IgD-negative memory B cell (primary cell): ENCODE measurements at regions not wholly inside any gene's neighbourhood (a gene's known extent, or its start where the extent isn't known, plus 50 kb on each side); places are given as distances from the start of the nearest gene placed in this dataset.

ENCODE experiments used
- H3K27ac Mint-ChIP-seq, 3 donors: one replicate each; pipeline ENCODE4 v1.8.0; 2020 to 2022; ENCODE audit warnings: mild to moderate bottlenecking in 3 of 3, mixed read lengths in 3 of 3, moderate library complexity in 1 of 3
- H3K27me3 Mint-ChIP-seq: one replicate; pipeline ENCODE4 v1.8.0; 2021; ENCODE audit warnings: mixed read lengths
- H3K36me3 Mint-ChIP-seq: one replicate; pipeline ENCODE4 v1.8.0; 2020; ENCODE audit warnings: mild to moderate bottlenecking, mixed read lengths
- H3K4me1 Mint-ChIP-seq, 3 donors: one replicate each; pipeline ENCODE4 v1.8.0; 2020 to 2022; ENCODE audit warnings: mixed read lengths in 3 of 3, mild to moderate bottlenecking in 1 of 3
- H3K4me3 Mint-ChIP-seq, 4 donors: one replicate each; pipeline ENCODE4 v1.8.0; 2020 to 2022; ENCODE audit warnings: mild to moderate bottlenecking in 4 of 4, mixed read lengths in 4 of 4, moderate library complexity in 3 of 4
- H3K9me3 Mint-ChIP-seq, 3 donors: one replicate each; pipeline ENCODE4 v1.8.0; 2020 to 2021; ENCODE audit warnings: mixed read lengths in 3 of 3, mild to moderate bottlenecking in 1 of 3

- H3K4me1 Mint-ChIP-seq = peaks cover 0 to 1% (median 0%) of the 10 kb centered on the region in 3 donors
- H3K36me3 Mint-ChIP-seq = no peaks in the 10 kb centered on the region
- H3K9me3 Mint-ChIP-seq = peaks cover 0 to 5% (median 3%) of the 10 kb centered on the region in 3 donors
- no peaks in the 10 kb centered on the region for H3K27me3 Mint-ChIP-seq
- H3K4me3 Mint-ChIP-seq = no peak overlapping the region
- H3K27ac Mint-ChIP-seq = no peak overlapping the region
Observed at GRCh38 chr3:7793786-7794185, 707.8 kb upstream of the LMCD1 start.

DNA sequence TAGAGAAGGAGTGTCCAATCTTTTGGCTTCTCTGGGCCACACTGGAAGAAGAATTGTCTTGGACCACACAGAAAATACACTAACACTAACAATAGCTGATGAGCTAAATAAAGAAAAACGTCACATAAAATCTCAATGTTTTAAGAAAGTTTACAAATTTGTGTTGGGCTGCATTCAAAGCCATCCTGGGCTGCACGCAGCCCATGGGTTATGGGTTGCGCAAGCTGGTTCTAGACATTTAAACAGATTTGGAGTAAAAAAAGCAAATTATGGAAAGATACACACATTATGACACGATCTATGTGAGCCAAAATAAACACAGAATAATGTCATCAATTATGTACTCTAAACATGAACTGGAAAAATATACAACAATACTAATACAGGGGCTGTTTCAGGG, 703.3 kb upstream of the LMCD1 start:
- Mint-ChIP-seq H3K27ac (no peak overlapping the region), H3K9me3 (peaks cover 3 to 10% (median 4%) of the 10 kb centered on the region in 3 donors), H3K4me1 (peaks cover 0 to 1% (median 0%) of the 10 kb centered on the region in 3 donors), H3K4me3 (no peak overlapping the region), H3K36me3 (no peaks in the 10 kb centered on the region), H3K27me3 (no peaks in the 10 kb centered on the region)

- Mint-ChIP-seq H3K36me3 (no peaks in the 10 kb centered on the region), H3K4me3 (no peak overlapping the region), H3K4me1 (peaks cover 0 to 1% (median 0%) of the 10 kb centered on the region in 3 donors), H3K27me3 (no peaks in the 10 kb centered on the region), H3K27ac (no peak overlapping the region), H3K9me3 (peaks cover 3 to 10% (median 10%) of the 10 kb centered on the region in 3 donors)
Observed at GRCh38 chr3:7800006-7800780, 701.4 kb upstream of the LMCD1 start.

DNA sequence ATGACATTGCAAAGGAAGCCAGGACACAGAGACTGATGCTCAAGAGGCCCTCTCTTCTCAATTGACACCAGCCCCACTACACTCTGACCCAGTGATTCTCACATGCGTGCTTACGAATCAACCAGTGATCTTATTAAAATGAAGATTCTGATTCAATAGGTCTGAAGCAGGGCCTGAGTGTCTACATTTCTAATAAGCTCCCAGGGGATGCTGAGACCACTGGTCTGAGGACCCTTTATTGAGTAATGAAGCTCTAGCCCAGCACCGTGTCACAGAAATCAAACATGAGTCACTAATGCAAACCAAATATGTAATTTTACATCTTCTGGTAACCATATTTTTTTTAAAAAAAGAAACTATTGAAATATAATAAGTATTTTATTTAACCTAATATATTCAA, 689.1 kb upstream of the LMCD1 start:
- Mint-ChIP-seq H3K27ac (no peak overlapping the region), H3K4me3 (no peak overlapping the region), H3K4me1 (no peaks in the 10 kb centered on the region), H3K9me3 (peaks cover 0 to 5% (median 1%) of the 10 kb centered on the region in 3 donors), H3K36me3 (no peaks in the 10 kb centered on the region), H3K27me3 (no peaks in the 10 kb centered on the region)

GRCh38 chr3:7813365-7813764, 688.3 kb upstream of the LMCD1 start:
- no peaks in the 10 kb centered on the region for H3K36me3 Mint-ChIP-seq
- peaks cover 0 to 5% (median 3%) of the 10 kb centered on the region in 3 donors for H3K9me3 Mint-ChIP-seq
- no peak overlapping the region for H3K27ac Mint-ChIP-seq
- no peaks in the 10 kb centered on the region for H3K27me3 Mint-ChIP-seq
- no peak overlapping the region for H3K4me3 Mint-ChIP-seq
- no peaks in the 10 kb centered on the region for H3K4me1 Mint-ChIP-seq

DNA sequence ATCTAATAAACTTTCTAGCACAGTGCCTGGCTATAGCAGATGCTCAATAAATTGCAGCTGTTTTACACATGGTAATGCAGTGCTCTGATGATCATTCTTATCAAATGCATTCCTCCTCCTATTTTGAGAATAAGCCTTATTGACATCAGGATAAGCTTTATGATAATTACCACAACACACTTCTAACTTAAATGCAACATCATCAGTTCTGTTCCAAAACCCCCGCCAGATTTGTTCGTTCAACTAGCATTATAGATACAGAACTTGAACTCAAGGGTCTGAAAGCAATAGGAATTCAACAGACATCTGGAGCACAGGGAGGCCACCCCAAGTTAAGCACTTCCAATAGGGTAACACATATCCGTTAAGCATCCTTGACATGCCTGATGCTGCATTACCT, 684.4 kb upstream of the LMCD1 start:
- no peak overlapping the region for H3K27ac Mint-ChIP-seq
- no peaks in the 10 kb centered on the region for H3K27me3 Mint-ChIP-seq
- H3K36me3 Mint-ChIP-seq = no peaks in the 10 kb centered on the region
- peaks cover 4 to 9% (median 6%) of the 10 kb centered on the region in 3 donors for H3K9me3 Mint-ChIP-seq
- H3K4me3 Mint-ChIP-seq = no peak overlapping the region
- no peaks in the 10 kb centered on the region for H3K4me1 Mint-ChIP-seq

- no peak overlapping the region for H3K27ac Mint-ChIP-seq
- H3K27me3 Mint-ChIP-seq = no peaks in the 10 kb centered on the region
- H3K4me3 Mint-ChIP-seq = no peak overlapping the region
- H3K4me1 Mint-ChIP-seq = no peaks in the 10 kb centered on the region
- no peaks in the 10 kb centered on the region for H3K36me3 Mint-ChIP-seq
- H3K9me3 Mint-ChIP-seq = peaks cover 13 to 24% (median 14%) of the 10 kb centered on the region in 3 donors
Observed at GRCh38 chr3:7820969-7821368, 680.7 kb upstream of the LMCD1 start.

GRCh38 chr3:7821858-7822257, 679.8 kb upstream of the LMCD1 start:
- Mint-ChIP-seq H3K27ac (no peak overlapping the region), H3K4me3 (no peak overlapping the region), H3K4me1 (no peaks in the 10 kb centered on the region), H3K36me3 (peaks cover 2% of the 10 kb centered on the region), H3K27me3 (no peaks in the 10 kb centered on the region), H3K9me3 (peaks cover 13 to 32% (median 17%) of the 10 kb centered on the region in 3 donors)

GRCh38 chr3:7841451-7841850, 660.2 kb upstream of the LMCD1 start:
- Mint-ChIP-seq H3K27me3 (no peaks in the 10 kb centered on the region), H3K36me3 (no peaks in the 10 kb centered on the region), H3K4me3 (no peak overlapping the region), H3K27ac (no peak overlapping the region), H3K9me3 (peaks cover 2 to 11% (median 9%) of the 10 kb centered on the region in 3 donors), H3K4me1 (no peaks in the 10 kb centered on the region)

DNA sequence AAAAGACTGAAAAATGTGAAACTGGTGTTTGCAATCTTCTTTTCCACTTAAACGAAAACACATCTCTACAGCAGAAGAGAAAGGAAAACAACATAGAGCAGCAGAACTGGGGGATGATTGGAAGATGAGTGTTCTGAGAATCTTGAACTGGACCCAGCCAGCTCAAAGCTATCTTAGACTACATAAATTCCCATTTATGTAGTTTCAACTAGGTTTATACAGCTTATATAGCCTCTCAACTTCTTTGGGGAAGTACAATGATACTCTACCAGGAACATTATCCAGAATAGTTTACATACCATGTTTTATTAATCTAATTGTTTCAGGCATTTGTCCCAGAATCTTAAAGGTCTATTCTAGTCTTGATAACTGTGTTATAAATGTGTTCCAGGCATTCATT, 658.2 kb upstream of the LMCD1 start:
- Mint-ChIP-seq H3K27ac (no peak overlapping the region), H3K4me3 (no peak overlapping the region), H3K4me1 (no peaks in the 10 kb centered on the region), H3K27me3 (no peaks in the 10 kb centered on the region), H3K36me3 (no peaks in the 10 kb centered on the region), H3K9me3 (peaks cover 2 to 11% (median 10%) of the 10 kb centered on the region in 3 donors)

GRCh38 chr3:7847021-7847420, 654.6 kb upstream of the LMCD1 start:
- no peak overlapping the region for H3K27ac Mint-ChIP-seq
- no peaks in the 10 kb centered on the region for H3K4me1 Mint-ChIP-seq
- peaks cover 2 to 11% (median 7%) of the 10 kb centered on the region in 3 donors for H3K9me3 Mint-ChIP-seq
- H3K27me3 Mint-ChIP-seq = no peaks in the 10 kb centered on the region
- H3K36me3 Mint-ChIP-seq = no peaks in the 10 kb centered on the region
- no peak overlapping the region for H3K4me3 Mint-ChIP-seq

- H3K27me3 Mint-ChIP-seq = no peaks in the 10 kb centered on the region
- H3K27ac Mint-ChIP-seq = no peak overlapping the region
- peaks cover 2 to 11% (median 7%) of the 10 kb centered on the region in 3 donors for H3K9me3 Mint-ChIP-seq
- H3K36me3 Mint-ChIP-seq = no peaks in the 10 kb centered on the region
- no peak overlapping the region for H3K4me3 Mint-ChIP-seq
- H3K4me1 Mint-ChIP-seq = no peaks in the 10 kb centered on the region
Observed at GRCh38 chr3:7847521-7847920, 654.1 kb upstream of the LMCD1 start.

DNA sequence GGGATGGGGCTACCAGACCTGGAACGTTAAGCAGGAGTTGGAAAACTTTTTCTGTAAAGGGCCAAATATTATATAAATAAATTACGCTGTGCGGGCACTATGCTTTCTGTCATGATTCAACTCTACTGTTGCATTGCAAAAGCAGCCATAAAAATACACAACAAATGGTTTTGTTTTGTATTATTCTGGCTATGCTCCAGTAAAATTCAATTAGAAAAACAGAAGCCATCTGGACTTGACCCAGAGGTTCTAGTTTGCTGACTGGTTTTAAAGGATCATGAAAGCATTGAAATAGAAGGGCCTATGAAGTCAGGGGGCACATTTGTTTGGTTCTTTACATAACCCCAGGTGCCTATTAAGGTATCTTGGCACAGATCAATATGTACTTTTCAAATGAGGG, 647.4 kb upstream of the LMCD1 start:
- no peaks in the 10 kb centered on the region for H3K36me3 Mint-ChIP-seq
- H3K27me3 Mint-ChIP-seq = no peaks in the 10 kb centered on the region
- H3K27ac Mint-ChIP-seq = no peak overlapping the region
- no peak overlapping the region for H3K4me3 Mint-ChIP-seq
- H3K9me3 Mint-ChIP-seq = peaks cover 0 to 4% (median 2%) of the 10 kb centered on the region in 3 donors
- H3K4me1 Mint-ChIP-seq = no peaks in the 10 kb centered on the region

GRCh38 chr3:7854721-7855120, 646.9 kb upstream of the LMCD1 start:
- Mint-ChIP-seq H3K4me1 (no peaks in the 10 kb centered on the region), H3K4me3 (no peak overlapping the region), H3K27ac (no peak overlapping the region)

DNA sequence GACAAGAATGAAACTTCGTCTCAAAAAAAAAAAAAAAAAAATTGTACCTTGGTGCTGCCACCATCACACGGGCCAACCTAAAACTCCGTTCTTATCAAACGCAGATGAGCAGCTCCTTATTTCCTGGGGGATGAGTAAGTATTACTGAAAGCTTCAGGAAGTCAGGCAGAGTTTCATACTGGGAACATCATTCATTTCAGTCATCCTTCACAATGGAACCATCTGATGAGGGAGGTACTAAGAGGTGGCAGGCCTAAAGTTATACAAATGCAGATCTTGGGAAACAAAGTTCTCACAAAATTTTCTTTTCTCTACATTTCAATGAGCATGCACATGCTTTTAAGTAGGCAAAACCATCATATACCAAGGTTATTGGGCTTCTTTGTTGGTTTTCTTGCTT, 636.0 kb upstream of the LMCD1 start:
- Mint-ChIP-seq H3K4me1 (no peaks in the 10 kb centered on the region), H3K4me3 (no peak overlapping the region), H3K27me3 (no peaks in the 10 kb centered on the region), H3K9me3 (peaks cover under 1 to 5% (median 2%) of the 10 kb centered on the region in 3 donors), H3K27ac (no peak overlapping the region), H3K36me3 (no peaks in the 10 kb centered on the region)

More at GRCh38 chr3:7854721-7855120, 646.9 kb upstream of the LMCD1 start:
- H3K9me3 Mint-ChIP-seq = peaks cover 0 to 4% (median 2%) of the 10 kb centered on the region in 3 donors
- no peaks in the 10 kb centered on the region for H3K36me3 Mint-ChIP-seq
- H3K27me3 Mint-ChIP-seq = no peaks in the 10 kb centered on the region

DNA sequence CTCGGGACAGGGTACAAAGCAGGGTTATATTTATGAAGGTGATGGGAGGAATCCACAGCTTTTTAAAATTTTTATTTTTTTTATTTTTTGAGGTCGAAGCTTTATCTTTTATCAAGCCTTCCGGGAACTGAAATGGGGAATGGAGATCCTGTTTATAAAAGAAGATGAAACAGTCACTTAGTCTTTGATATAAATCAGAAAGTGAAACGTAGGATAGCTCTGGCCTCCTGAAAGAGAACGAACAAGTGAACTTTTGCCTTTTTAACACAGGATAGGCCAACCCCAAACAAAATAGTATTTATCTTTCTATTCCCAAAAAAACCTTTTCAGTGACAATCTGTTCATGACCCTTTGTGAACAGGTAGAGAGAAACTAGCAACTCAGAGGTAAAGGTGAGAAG, 634.0 kb upstream of the LMCD1 start:
- Mint-ChIP-seq H3K36me3 (no peaks in the 10 kb centered on the region), H3K4me3 (no peak overlapping the region), H3K9me3 (peaks cover 0 to 5% (median 0%) of the 10 kb centered on the region in 3 donors), H3K27ac (no peak overlapping the region), H3K27me3 (no peaks in the 10 kb centered on the region), H3K4me1 (no peaks in the 10 kb centered on the region)
